CD4-positive, alpha-beta T cell treated with Interferon gamma for 1 hour (primary cell): ENCODE measurements at regions not wholly inside any gene's neighbourhood (a gene's known extent, or its start where the extent isn't known, plus 50 kb on each side); places are given as distances from the start of the nearest gene placed in this dataset.
"Not testable (repeated sequence)": the region's sequence is repeated elsewhere in the genome, so short reads cannot be mapped to it uniquely, and the experiment has no call there.

Experiments used
- DNase-seq: peaks from one replicate; pipeline ENCODE4 v3.0.0-alpha.2; 2020

DNA sequence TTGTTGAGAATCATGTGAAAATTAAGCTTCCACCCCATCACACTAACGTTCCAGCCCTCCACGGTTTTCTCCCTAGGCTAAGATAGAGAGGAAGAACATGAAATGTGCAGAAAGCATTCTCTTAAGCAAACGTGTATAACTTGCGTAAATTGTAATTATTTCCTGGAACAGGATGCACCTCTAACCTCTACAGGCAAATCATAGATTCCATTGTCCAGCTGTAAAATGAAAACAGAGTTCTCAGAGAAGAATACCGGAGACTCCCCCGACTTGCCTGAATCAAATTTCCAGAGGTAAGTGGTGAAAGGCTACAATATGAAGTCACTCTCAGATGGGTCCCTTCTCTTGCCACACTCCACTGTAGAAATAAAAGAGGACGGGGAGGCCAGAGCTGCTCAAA, 211.4 kb downstream of the FAM72C start:
- not testable (repeated sequence) for DNase-seq

DNA sequence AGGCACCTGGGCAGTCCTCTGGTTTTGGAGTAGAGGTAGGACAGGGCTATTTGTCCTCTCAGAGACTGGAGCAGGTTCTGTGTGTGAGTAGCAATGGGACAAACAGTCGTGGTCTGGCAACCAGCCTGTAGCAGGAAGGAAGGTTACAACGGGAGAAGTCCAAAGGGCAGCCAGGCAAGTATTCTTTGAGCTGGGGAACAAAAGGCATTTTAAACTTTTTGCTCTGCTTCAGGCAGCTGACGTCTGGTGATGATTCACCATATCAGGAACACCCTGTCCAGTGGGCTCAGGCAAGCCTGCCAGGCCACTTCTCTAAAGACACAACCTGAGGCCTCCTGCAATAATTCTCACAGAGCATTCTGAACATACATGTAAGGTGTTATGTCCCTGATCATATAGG, 215.8 kb downstream of the FAM72C start:
- not testable (repeated sequence) for DNase-seq

DNA sequence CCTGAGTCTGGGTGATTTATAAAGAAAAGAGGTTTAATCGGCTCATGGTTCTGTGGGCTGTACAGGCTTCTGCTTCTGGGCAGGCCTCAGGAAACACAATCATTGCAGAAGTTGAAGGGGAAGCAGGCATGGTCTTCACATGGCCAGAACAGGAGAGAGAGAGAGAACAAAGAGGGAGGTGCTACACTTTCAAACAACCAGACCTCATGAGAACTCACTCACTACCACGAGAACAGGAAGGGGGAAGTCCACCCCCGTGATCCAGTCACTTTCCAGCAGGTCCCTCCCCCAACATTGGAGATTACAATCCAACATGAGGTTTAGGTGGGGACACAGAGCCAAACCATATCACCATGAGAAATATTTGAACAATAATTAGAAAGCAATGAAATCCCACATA, 222.9 kb downstream of the FAM72C start:
- no peak for DNase-seq

DNA sequence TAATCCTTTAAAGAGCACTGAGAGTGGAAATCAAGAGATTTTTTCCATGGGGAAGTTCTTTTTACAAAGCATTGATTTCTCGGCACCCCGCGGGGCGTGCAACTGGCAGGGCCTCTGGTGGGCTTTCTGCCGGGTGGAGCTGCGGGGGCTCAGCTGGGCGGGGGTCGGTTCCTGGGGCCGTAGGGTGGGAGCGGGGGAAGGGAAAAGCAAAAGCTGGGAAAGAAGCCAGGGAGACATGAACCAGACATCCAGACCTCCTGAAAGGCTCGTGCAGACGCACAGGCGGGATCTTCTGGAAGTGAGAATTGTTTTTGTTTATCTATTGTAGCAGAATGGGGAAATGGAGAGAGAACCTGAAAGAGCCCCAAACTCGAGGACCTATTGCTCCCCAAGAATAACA, 235.2 kb downstream of the FAM72C start:
- DNase-seq = no peak

DNA sequence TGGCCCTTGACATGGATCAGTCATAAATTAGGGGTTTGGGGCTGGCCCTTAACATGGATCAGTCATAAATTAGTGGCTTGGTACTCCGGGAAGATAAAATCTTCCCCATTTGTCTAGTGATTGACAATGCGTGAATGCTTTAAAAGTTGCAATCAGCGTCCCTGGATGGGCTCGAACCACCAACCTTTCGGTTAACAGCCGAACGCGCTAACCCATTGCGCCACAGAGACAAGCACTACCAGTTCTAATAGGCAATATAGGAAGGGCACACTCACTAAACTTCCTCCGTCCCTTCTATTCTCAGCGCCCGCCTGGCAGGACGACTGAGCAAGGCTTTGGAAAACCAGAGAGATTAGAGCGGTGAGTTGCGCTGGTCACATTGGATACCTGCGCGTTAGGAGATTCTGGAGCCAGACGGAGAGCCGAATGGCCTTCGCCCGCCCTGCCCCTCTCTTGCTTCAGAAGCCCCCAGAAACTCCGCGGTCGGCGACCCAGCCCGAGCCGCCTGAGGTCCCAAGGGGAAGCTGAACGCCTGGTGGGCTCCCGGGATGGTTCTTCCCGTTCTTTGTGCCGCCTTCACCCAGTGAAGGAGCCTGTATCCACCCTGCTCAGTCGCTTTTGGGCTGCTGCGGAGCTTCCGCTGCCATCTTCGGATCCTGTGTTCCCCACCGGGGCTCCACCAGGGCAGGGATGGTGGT, 235.9 kb downstream of the FAM72C start:
- DNase-seq = no peak

DNA sequence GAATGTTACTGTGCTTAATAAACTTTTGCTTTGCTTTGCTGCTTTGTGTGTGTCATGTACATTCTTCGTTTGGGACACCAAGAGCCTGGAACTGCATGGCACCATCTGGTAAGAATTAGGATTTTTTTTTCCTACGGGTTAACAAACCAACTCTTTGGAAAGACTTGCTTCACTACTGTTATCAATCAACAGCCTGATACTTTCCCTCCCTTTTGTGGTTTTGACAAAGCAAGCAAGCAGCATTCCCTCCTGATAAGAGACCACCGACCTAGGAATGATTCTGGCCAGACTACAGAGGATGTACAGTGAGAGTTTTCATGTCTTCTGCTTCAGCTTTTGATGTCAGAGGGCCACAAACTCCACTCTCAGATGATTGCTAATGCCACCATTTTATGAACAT, 237.5 kb downstream of the FAM72C start:
- not testable (repeated sequence) for DNase-seq

DNA sequence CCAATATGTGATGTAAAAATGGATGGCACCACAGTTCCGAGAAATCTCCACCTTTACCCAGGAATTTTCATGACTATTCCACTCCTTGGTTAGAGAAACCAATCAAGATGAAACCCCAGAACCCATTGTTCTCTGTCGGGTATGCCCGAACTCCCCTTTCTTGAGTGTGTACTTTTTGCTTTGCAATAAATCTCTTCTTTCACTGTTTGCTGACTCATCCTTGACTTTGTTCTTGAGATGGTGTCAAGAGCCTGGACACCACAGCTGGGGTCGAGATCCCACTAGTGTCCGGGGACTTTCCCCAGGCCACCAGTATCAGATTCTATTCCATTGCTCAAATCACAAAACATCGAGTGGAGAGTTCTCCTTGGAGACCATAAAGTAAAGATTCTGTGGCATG, 240.9 kb downstream of the FAM72C start:
- not testable (repeated sequence) for DNase-seq

DNA sequence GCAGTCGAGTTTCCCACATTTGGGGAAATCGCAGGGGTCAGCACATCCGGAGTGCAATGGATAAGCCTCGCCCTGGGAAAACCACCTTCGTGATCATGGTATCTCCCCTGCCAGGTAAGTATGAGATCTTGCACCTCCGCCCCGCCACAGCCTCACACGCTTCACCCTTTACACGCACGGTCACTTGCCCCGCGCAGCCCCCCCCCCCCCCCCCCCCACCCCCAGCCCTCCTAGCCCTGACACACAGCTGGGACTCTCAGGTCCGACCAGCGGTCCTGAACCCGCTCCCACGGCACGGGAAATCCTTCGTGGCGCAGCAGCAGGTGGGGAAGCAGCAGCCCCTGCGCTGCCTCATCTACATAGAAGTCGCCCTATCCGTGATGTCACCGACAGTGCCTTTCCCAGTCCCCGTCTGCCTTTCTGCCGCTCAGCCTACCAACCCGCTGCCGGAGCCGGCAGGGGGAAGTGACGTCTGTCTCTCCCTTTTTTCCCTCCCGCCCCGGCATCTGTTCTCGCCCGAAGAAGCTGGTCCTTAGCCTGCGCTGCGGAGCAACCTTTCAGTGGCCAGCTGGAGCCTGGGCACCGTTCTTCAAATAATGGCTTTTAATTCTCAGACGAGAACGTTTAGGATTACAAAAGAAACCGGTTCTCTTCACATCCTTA, 242.2 kb downstream of the FAM72C start:
- not testable (repeated sequence) for DNase-seq

DNA sequence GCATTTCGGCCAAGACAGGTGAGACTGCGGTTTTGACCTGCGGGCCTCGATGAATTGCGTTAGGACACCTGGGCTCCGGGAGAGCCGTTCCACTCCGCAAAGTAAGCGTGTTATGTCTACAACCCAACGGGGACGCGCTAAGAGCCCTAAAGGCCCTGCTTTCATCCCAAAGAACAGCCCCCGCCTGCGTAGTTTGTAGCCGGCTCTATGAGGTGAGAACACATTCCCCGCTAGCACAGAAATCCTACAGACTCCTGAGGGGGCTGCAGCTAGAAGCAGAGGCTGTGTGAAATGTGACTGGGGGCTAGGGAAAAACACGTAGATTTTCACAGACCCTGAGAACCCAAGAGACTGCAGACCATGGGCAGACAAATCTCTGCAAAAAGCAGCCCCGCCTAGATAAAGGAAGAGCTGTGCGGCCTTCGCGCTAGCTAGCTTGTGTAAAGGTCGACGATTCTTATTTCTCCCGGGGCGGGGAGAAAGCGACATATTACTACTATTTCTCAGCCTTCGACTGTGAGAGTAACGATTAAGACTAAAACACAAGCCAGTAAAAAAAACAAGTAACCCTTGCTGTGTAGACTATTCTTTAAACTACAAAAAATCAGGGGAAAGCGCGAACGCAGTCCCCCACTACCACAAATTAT, 242.9 kb downstream of the FAM72C start:
- not testable (repeated sequence) for DNase-seq

DNA sequence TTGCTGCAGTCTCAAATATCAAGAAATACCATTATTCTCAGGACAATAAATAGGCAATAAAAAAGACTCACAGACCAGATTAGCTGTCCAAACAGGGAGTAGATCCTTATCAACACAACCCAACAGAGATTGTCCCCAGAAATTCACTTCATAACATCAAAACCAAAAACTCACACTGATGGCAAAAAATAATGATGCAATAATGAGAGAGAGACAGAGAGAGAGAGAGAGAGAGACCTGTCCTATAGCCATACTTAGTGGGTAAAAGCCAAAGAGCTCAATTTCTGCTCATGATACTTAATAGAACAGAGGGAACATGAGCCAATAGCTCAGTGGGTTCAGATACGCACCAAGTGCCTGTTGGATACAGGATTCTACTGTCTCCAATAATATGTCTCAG, 244.5 kb downstream of the FAM72C start:
- DNase-seq = no peak

DNA sequence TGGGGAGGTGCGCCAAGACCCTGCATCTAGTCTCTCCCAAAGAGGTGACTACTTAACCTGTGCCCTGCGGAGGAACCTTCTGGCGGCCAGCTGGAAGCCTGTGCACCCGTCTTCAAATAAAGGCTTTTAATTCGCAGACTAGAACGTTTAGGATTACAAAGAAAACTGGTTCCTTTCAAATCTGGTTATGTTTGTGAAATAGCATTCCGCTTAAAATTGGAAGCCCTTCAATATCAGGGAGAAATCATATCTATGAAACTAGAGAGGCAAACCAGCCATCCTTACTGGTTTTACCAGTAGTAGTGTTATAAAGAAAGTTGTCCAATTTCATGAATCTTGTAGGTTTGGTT, 250.8 kb downstream of the FAM72C start:
- no peak for DNase-seq

DNA sequence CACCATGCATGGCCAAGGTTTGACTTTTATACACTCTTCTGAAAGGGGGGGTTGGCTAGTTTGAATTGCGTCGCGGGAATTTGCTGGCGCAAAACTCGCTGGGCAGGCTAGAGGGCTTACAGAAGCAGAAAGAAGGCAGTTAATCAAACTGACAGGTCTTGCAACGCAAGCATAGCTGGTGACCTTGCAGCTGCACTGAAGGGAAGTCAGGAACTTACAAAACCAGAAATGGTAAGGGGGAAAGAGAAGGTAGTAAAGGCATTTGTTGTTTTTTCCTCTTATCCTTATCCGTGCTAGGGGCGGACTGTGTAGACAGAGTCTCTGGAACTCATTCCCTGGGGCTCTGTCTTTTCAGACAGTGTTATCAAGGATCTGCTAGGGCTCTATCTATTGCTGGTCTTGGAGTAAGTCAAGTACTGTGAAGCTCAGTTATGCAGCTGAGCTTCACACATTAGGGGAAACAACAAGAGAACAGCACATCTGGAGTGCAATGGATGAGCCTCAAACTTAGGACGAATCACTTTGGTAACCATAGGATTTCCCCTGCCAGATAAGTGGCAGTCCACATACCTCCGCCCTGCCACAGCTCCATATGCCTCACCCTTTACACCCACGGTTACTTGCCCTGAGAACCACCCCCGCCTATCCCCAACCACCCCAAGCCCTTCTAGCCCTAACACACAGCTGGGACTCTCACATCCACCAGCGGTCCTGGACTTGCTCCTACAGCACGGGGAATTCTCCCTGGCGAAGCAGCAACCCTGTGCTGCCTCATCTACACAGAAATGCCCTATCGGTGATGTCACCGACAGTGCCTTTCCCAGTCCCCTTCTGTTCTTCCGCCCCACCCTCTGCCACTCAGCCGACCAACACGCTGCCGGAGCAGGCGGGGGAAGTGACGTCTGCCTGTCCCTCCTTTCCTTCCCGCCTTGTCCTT, 251.4 kb downstream of the FAM72C start:
- no peak for DNase-seq

DNA sequence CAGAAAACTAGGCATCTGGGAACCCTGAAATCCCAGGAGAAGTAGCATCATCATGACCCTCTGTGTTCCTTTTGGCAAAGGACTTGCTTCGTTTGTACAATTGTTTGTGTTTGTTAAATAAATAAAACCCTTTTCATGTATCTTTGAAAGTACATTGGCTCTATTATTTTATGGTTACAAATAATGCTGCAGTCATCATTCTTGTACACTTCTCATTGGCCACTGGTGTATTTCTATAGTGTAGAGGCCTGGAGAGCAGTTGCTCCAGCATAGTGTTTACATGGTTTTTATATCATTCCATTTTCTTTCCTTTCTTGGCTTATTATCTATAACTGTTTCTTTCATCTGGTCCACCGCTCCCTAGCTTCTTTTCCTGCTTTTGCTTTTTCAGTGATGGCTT, 253.3 kb downstream of the FAM72C start:
- no peak for DNase-seq

DNA sequence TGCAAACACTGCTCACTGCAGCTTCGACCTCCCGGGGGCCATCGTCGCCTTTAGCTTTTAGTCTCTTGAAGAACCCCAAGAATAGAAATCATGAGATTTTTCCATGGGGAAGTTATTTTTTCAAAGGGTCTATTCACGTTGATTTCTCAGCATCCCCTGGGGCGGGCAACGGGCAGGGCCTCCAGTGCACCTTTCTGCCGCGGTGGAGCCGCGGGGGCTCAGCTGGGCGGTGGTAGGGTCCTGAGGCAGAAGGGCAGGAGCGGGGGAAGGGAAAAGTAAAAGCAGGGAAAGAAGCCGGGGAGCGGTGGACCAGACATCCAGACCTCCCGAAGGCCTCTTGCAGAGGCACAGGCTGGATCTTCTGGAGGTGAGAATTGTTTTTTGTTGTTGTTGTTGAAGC, 253.8 kb downstream of the FAM72C start:
- DNase-seq = no peak

DNA sequence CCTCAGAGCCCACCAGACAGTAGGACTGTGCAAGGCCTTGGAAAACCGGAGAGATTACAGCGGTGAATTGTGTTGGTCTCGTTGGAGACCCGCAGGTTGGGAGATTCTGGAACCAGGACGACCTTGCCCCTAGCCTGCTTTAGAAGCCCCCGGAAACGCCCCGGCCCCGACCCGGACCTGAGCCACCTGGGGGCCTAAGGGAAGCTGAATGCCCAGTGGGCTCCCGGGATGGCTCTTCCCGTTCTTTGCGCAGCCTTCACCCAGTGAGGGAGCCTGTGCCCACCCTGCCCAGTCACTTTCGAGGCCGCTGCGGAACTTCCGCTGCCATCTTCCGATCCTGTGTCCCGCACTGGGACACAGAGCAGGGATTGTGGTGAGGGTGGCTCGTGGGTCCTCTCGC, 254.4 kb downstream of the FAM72C start:
- DNase-seq = no peak

DNA sequence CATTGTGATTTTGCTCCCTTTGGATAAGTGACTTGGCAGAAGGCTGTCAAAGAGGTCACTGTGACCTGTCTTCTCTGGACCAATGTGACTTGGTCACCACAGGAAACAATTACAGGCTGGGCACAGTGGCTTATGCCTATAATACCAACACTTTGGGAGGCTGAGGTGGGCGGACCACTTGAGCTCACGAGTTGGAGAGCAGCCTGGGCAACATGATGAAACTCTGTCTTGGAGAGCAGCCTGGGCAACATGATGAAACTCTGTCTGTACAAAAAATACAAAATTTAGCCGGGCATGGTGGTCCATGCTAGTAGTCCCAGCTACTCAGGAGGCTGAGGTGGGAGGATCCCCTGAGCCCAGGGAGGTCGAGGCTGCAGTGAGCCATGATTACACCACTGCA, 256.9 kb downstream of the FAM72C start:
- DNase-seq = not testable (repeated sequence)

DNA sequence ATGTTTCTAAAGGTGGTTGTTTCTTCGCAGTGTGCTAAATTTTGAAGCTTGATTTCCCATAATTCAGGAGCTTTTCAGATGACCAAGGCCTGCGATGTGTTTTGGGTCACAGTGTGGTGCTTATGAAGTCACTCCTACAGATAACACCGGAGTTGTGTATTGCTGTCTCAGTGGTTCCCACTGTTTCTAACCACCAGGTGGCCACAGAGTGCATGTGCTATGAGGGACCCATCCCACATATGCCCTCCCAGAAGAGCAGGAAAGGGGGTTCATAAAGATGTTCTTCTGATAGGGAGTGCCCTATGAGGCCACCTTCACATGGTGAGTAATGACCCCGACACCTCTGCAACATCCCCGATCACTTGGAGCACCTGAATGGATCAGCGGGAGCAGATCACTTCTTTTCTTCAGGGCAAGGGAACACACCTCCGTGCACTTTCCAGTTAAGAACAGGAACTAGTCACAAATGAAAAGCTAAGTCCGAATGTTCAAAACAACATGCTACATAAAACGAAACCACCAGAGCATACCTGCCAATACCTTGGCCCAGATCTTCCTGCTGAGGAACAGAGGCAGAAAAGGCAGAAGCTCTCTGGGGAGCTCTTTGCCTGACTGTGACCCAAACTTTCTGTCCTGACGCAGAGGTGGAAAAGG, 262.1 kb downstream of the FAM72C start:
- not testable (repeated sequence) for DNase-seq

DNA sequence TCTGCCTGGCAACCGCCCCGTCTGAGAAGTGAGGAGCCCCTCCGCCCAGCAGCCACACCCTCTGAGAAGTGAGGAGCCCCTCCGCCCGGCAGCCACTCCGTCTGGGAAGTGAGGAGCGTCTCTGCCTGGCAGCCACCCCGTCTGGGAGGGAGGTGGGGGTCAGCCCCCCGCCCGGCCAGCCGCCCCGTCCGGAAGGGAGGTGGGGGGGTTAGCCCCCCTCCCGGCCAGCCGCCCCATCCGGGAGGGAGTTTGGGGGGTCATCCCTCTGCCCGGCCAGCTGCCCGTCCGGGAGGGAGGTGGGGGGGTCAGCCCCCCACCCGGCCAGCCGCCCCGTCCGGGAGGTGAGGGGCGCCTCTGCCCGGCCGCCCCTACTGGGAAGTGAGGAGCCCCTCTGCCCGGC, 269.0 kb downstream of the FAM72C start:
- not testable (repeated sequence) for DNase-seq

DNA sequence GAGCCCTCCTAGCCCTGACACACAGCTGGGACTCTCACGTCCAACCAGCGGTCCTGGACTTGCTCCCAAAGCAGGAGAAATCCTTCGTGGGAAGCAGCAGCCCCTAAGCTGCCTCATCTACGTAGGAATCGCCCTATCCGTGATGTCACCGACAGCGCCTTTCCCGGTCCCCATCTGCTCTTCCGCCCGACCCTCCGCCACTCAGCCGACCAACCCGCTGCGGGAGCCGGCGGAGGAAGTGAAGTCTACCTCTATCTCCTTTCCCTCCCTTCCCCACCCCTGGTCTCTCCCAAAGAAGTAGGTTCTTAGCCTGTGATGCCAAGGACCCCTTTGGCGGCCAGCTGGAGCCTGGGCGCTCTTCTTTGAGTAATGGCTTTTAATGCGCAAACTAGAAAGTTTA, 272.1 kb downstream of the FAM72C start:
- DNase-seq = no peak

DNA sequence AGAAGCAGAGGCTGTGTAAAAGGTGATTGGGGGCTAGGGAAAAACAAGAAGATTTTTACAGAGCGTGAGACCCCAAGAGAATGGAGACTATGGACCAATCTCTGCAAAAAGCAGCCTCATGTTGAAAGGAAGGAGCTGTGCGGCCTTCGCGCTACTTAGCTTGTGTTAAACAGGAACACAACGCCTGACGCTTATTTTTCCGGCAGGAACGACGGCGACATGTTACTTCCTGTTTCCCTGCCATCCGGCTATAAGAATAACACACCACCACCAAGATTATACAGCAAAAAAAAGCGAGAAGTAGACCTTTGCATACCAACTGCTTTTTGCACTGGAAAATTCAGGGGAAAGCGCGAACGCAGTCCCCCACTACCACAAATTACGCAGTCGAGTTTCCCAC, 272.7 kb downstream of the FAM72C start:
- no peak for DNase-seq

DNA sequence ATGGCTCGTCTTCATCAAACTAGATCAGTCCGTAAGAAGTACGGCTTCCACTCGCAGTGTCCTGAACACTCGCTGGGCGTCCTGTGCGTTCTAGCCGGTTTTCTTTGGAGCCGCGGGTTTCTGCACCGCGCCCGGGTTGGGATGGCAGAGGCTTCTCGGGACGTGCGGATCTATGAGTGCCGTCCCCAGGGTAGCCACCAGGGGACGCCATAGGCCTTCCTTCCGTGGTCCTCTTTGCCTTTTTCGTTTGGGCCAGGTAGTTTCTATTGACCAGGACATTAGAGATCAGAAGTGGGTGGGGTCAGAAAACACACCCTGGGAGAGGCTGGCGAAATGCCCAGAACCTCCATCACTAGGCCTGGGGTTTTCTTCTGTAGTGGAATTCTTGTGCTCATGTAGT, 273.8 kb downstream of the FAM72C start:
- no peak for DNase-seq

DNA sequence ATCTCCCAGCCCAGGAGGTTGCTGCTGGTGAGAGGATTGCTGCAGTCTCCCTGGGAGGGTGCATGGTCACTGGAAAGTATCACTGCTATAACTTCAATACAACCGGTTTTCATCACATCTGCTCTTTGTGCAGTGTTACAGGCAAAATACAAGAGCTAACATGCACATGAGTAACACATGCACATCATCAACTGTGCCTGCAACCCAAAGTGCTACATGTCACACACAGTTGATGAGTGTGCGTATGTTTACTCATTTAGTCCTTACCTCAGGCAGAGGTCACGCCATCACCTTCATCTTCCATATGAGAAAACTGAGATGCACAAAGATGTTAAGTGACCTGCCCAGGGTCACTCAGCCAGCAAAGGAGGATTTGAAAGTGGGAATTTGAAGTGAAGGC, 277.7 kb downstream of the FAM72C start:
- no peak for DNase-seq
